Ishikawa (cell line): ENCODE measurements at regions not wholly inside any gene's neighbourhood (a gene's known extent, or its start where the extent isn't known, plus 50 kb on each side); places are given as distances from the start of the nearest gene placed in this dataset.

ENCODE experiments used
- CEBPB ChIP-seq: IDR thresholded peaks from 2 replicates; pipeline ENCODE4 v1.6.1; 2012
- CREB1 ChIP-seq: IDR thresholded peaks from 2 replicates; pipeline ENCODE4 v1.6.1; 2012; ENCODE audit warnings: low read depth
- EGR1 ChIP-seq: IDR thresholded peaks from 2 replicates; pipeline ENCODE4 v1.6.1; 2012
- EP300 ChIP-seq: IDR thresholded peaks from 2 replicates; pipeline ENCODE4 v1.6.1; 2012; ENCODE audit warnings: borderline replicate concordance
- FOXM1 ChIP-seq: IDR thresholded peaks from 2 replicates; pipeline ENCODE4 v1.6.1; 2012; ENCODE audit warnings: low read depth, borderline replicate concordance
- MAX ChIP-seq: IDR thresholded peaks from 2 replicates; pipeline ENCODE4 v1.6.1; 2012
- NFIC ChIP-seq: IDR thresholded peaks from 2 replicates; pipeline ENCODE4 v1.6.1; 2012
- RAD21 ChIP-seq: IDR thresholded peaks from 2 replicates; pipeline ENCODE4 v1.6.1; 2012; ENCODE audit warnings: low read depth
- REST ChIP-seq: IDR thresholded peaks from 2 replicates; pipeline ENCODE4 v1.6.1; 2012; ENCODE audit warnings: low read depth, mild to moderate bottlenecking
- TAF1 ChIP-seq: IDR thresholded peaks from 2 replicates; pipeline ENCODE4 v1.6.1; 2012; ENCODE audit warnings: low read depth, mild to moderate bottlenecking
- TCF12 ChIP-seq: IDR thresholded peaks from 2 replicates; pipeline ENCODE4 v1.6.1; 2012; ENCODE audit warnings: low read depth
- TEAD4 ChIP-seq: IDR thresholded peaks from 2 replicates; pipeline ENCODE4 v1.6.1; 2012
- USF1 ChIP-seq: IDR thresholded peaks from 2 replicates; pipeline ENCODE4 v1.6.1; 2012
- YY1 ChIP-seq: IDR thresholded peaks from 2 replicates; pipeline ENCODE4 v1.6.1; 2012; ENCODE audit warnings: low read depth
- ZBTB7A ChIP-seq: IDR thresholded peaks from 2 replicates; pipeline ENCODE4 v1.6.1; 2012; ENCODE audit warnings: low read depth

- TF ChIP-seq TCF12 = no peak
- no peak for TF ChIP-seq FOXM1
- TF ChIP-seq USF1 = no peak
- no peak for TF ChIP-seq ZBTB7A
- TF ChIP-seq NFIC = no peak
- TF ChIP-seq REST = no peak
- no peak for TF ChIP-seq EGR1
- no peak for TF ChIP-seq RAD21
- TF ChIP-seq TEAD4 = no peak
- no peak for TF ChIP-seq CREB1
- TF ChIP-seq YY1 = no peak
- TF ChIP-seq CEBPB = no peak
- TF ChIP-seq EP300 = no peak
- TF ChIP-seq MAX = no peak
- TF ChIP-seq TAF1 = no peak
Measured at GRCh38 chr2:129805899-129806298, 173.6 kb upstream of the RAB6C start.

- no peak for TF ChIP-seq TEAD4
- no peak for TF ChIP-seq CEBPB
- no peak for TF ChIP-seq YY1
- TF ChIP-seq EGR1 = no peak
- no peak for TF ChIP-seq RAD21
- TF ChIP-seq FOXM1 = no peak
- no peak for TF ChIP-seq MAX
- no peak for TF ChIP-seq NFIC
Measured at GRCh38 chr2:129806317-129806716, 173.1 kb upstream of the RAB6C start.

GRCh38 chr2:129806990-129807389, 172.5 kb upstream of the RAB6C start:
- TF ChIP-seq CEBPB = no peak

- no peak for TF ChIP-seq REST
Measured at GRCh38 chr2:129810521-129810920, 168.9 kb upstream of the RAB6C start.

- TF ChIP-seq TEAD4 = no peak
Measured at GRCh38 chr2:129812071-129812470, 167.4 kb upstream of the RAB6C start.

GRCh38 chr2:129812654-129813053, 166.8 kb upstream of the RAB6C start:
- no peak for TF ChIP-seq CREB1
- no peak for TF ChIP-seq REST
- no peak for TF ChIP-seq CEBPB
- TF ChIP-seq USF1 = no peak
- no peak for TF ChIP-seq FOXM1
- no peak for TF ChIP-seq MAX
- TF ChIP-seq EP300 = no peak
- TF ChIP-seq EGR1 = no peak
- TF ChIP-seq RAD21 = no peak
- TF ChIP-seq TEAD4 = no peak
- TF ChIP-seq TAF1 = no peak
- TF ChIP-seq YY1 = no peak
- no peak for TF ChIP-seq ZBTB7A
- no peak for TF ChIP-seq TCF12
- no peak for TF ChIP-seq NFIC
